ENCODE measurements at regions not wholly inside any gene's neighbourhood (a gene's known extent, or its start where the extent isn't known, plus 50 kb on each side); places are given as distances from the start of the nearest gene placed in this dataset.

GRCh38 chr12:76688631-76689030 is 75.3 kb upstream of the ZDHHC17 start:
- no peak for DNase-seq (ENCODE audit: low read depth)
- no peak overlapping the region for H3K4me3 ChIP-seq (ENCODE audit: low read depth, low read length)
- TF ChIP-seq CTCF (IDR thresholded peaks at IDR 0.05; ENCODE audit: low read depth, low read length, missing control alignments) = peak; percentile 36

GRCh38 chr12:76690921-76691700 is 72.8 kb upstream of the ZDHHC17 start:
- no peak for TF ChIP-seq CTCF (IDR thresholded peaks at IDR 0.05; ENCODE audit: low read depth, low read length, missing control alignments)
- H3K4me3 ChIP-seq (ENCODE audit: low read depth, low read length) = no peak overlapping the region
- no peak for DNase-seq (ENCODE audit: low read depth)

- DNase-seq (ENCODE audit: low read depth) = no peak
- no peak overlapping the region for H3K4me3 ChIP-seq (ENCODE audit: low read depth, low read length)
- no peak for TF ChIP-seq CTCF (IDR thresholded peaks at IDR 0.05; ENCODE audit: low read depth, low read length, missing control alignments)
Observed at GRCh38 chr12:76692846-76693245, 71.1 kb upstream of the ZDHHC17 start.

GRCh38 chr12:76694369-76694768 is 69.5 kb upstream of the ZDHHC17 start:
- DNase-seq (ENCODE audit: low read depth) = no peak
- no peak for TF ChIP-seq CTCF (IDR thresholded peaks at IDR 0.05; ENCODE audit: low read depth, low read length, missing control alignments)
- no peak overlapping the region for H3K4me3 ChIP-seq (ENCODE audit: low read depth, low read length)

- H3K4me3 ChIP-seq (ENCODE audit: low read depth, low read length) = no peak overlapping the region
- DNase-seq (ENCODE audit: low read depth) = no peak
- TF ChIP-seq CTCF (IDR thresholded peaks at IDR 0.05; ENCODE audit: low read depth, low read length, missing control alignments) = peak; percentile 0
Observed at GRCh38 chr12:76696186-76696585, 67.7 kb upstream of the ZDHHC17 start.

GRCh38 chr12:76697849-76698248 is 66.1 kb upstream of the ZDHHC17 start:
- no peak for TF ChIP-seq CTCF (IDR thresholded peaks at IDR 0.05; ENCODE audit: low read depth, low read length, missing control alignments)
- H3K4me3 ChIP-seq (ENCODE audit: low read depth, low read length) = no peak overlapping the region

GRCh38 chr12:76698316-76698715 is 65.6 kb upstream of the ZDHHC17 start:
- TF ChIP-seq CTCF (IDR thresholded peaks at IDR 0.05; ENCODE audit: low read depth, low read length, missing control alignments) = no peak
- DNase-seq (ENCODE audit: low read depth) = no peak
- H3K4me3 ChIP-seq (ENCODE audit: low read depth, low read length) = no peak overlapping the region

More at GRCh38 chr12:76697849-76698248, 66.1 kb upstream of the ZDHHC17 start:
- no peak for DNase-seq (ENCODE audit: low read depth)
